ENCODE measurements at regions not wholly inside any gene's neighbourhood (a gene's known extent, or its start where the extent isn't known, plus 50 kb on each side); places are given as distances from the start of the nearest gene placed in this dataset.

GRCh38 chr20:22744341-22745193 is 160.2 kb upstream of the FOXA2 start:
- no peaks in the 10 kb centered on the region for H3K79me2 ChIP-seq (ENCODE audit: control insufficient read depth, insufficient read depth, low read length)
- no peak for DNase-seq (ENCODE audit: extremely low read depth in 1 of 4, low spot score in 3 of 4)
- H3K4me3 ChIP-seq = no peak overlapping the region
- no peaks in the 10 kb centered on the region for H3K9me1 ChIP-seq (ENCODE audit: control insufficient read depth, insufficient read depth, low read length)
- H3K9me3 ChIP-seq (replicated peaks; ENCODE audit: control insufficient read depth, insufficient read depth, low read depth, low read length) = no peaks in the 10 kb centered on the region
- H3K36me3 ChIP-seq (ENCODE audit: control insufficient read depth, insufficient read depth, low read length) = no peaks in the 10 kb centered on the region
- no peak overlapping the region for H2AFZ ChIP-seq (ENCODE audit: low read depth, low read length)
- BruUV-seq (replicated peaks) = no TSS peak
- no peak overlapping the region for H3K4me2 ChIP-seq (ENCODE audit: insufficient read depth, low read length)
- no peak overlapping the region for H3K9ac ChIP-seq (ENCODE audit: insufficient read depth in 1 of 2, low read depth in 2 of 2, low read length in 2 of 2)
- H3K4me1 ChIP-seq (replicated peaks in 1 of 2; ENCODE audit: control insufficient read depth in 2 of 2, insufficient read depth in 2 of 2, low read length in 2 of 2) = no peaks in the 10 kb centered on the region
- H4K20me1 ChIP-seq (replicated peaks; ENCODE audit: control insufficient read depth, insufficient read depth, low read length) = no peaks in the 10 kb centered on the region
- no peak for FAIRE-seq
- CTCF ChIA-PET (ENCODE audit: low intra/inter-chr PET ratio) = no interaction called here
- intact Hi-C loops (cut with micrococcal nuclease) (no loop called here), in situ Hi-C loops (cut with MboI) (no loop called here)
- no peak for ATAC-seq
- 0% methylated on average over 2 of the region's 2 CpGs for WGBS (ENCODE audit: insufficient coverage, low coverage, missing lambda C conversion rate)
- H3K27me3 ChIP-seq (ENCODE audit: control insufficient read depth in 2 of 2, insufficient read depth in 2 of 2, low read length in 2 of 2) = peaks cover 0 to 14% of the 10 kb centered on the region in 2 experiments; a peak in 3 of 5 replicates
- H3K27ac ChIP-seq (ENCODE audit: extremely low read depth, low read depth, low read length) = no peak overlapping the region
- POLR2A ChIA-PET = no interaction called here
- TF ChIP-seq NONO (IDR thresholded peaks at IDR 0.05; ENCODE audit: low read depth in 2 of 2, low read length in 1 of 2) (no peak), DDX20 (tag; IDR thresholded peaks at IDR 0.05; ENCODE audit: low read depth) (no peak), STAT5B (CRISPR knock-in tag; IDR thresholded peaks at IDR 0.05) (no peak), SMAD1 (IDR thresholded peaks at IDR 0.05; ENCODE audit: low read depth, low read length, partially characterized antibody) (no peak), ZNF318 (IDR thresholded peaks at IDR 0.05; ENCODE audit: borderline replicate concordance in 1 of 2, low read depth in 1 of 2) (no peak), TARDBP (IDR thresholded peaks at IDR 0.05) (no peak), HMG20A (CRISPR knock-in tag; conservative IDR thresholded peaks at IDR 0.05) (no peak), PRMT5 (CRISPR knock-in tag; IDR thresholded peaks at IDR 0.05) (no peak), FOSL1 (tag; conservative IDR thresholded peaks at IDR 0.05) (no peak), ERF (CRISPR knock-in tag; IDR thresholded peaks at IDR 0.05) (no peak)
- TF ChIP-seq, protein P1, sequence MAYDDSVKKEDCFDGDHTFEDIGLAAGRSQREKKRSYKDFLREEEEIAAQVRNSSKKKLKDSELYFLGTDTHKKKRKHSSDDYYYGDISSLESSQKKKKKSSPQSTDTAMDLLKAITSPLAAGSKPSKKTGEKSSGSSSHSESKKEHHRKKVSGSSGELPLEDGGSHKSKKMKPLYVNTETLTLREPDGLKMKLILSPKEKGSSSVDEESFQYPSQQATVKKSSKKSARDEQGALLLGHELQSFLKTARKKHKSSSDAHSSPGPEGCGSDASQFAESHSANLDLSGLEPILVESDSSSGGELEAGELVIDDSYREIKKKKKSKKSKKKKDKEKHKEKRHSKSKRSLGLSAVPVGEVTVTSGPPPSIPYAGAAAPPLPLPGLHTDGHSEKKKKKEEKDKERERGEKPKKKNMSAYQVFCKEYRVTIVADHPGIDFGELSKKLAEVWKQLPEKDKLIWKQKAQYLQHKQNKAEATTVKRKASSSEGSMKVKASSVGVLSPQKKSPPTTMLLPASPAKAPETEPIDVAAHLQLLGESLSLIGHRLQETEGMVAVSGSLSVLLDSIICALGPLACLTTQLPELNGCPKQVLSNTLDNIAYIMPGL (CRISPR knock-in tag; IDR thresholded peaks at IDR 0.05) = no peak

Data from K562 (cell line).